Glomerular visceral epithelial cell (primary cell): ENCODE measurements at regions not wholly inside any gene's neighbourhood (a gene's known extent, or its start where the extent isn't known, plus 50 kb on each side); places are given as distances from the start of the nearest gene placed in this dataset.
A peak's percentile ranks its signal among the peaks of the same experiment; 100 is the strongest.
"Not testable (repeated sequence)": the region's sequence is repeated elsewhere in the genome, so short reads cannot be mapped to it uniquely, and the experiment has no call there.

Source experiments
- DNase-seq: peaks from one replicate; pipeline ENCODE4 v3.0.0-alpha.2; 2016; ENCODE audit errors: extremely low spot score

- DNase-seq: no peak
Observed at GRCh38 chr5:111635151-111635902, 121.7 kb downstream of the NREP start.

GRCh38 chr5:111631328-111631727 lies 119.0 kb upstream of the STARD4 start:
- DNase-seq: no peak

GRCh38 chr5:111628901-111629300 lies 116.6 kb upstream of the STARD4 start:
- DNase-seq: no peak

GRCh38 chr5:111627862-111628261 lies 115.5 kb upstream of the STARD4 start:
- DNase-seq: no peak

GRCh38 chr5:111626473-111627148 lies 114.3 kb upstream of the STARD4 start:
- DNase-seq: no peak

- DNase-seq: no peak
Observed at GRCh38 chr5:111618623-111619271, 106.4 kb upstream of the STARD4 start.

GRCh38 chr5:111615054-111615453 lies 102.7 kb upstream of the STARD4 start:
- no peak for DNase-seq

GRCh38 chr5:111612013-111612630 lies 99.8 kb upstream of the STARD4 start:
- not testable (repeated sequence) for DNase-seq

- no peak for DNase-seq
Observed at GRCh38 chr5:111606194-111606593, 93.9 kb upstream of the STARD4 start.

GRCh38 chr5:111603446-111603827 lies 91.1 kb upstream of the STARD4 start:
- peak; percentile 90 for DNase-seq

GRCh38 chr5:111602817-111603445 lies 90.6 kb upstream of the STARD4 start:
- DNase-seq: no peak

- DNase-seq: no peak
Observed at GRCh38 chr5:111598996-111599395, 86.7 kb upstream of the STARD4 start.

- no peak for DNase-seq
Observed at GRCh38 chr5:111597491-111597890, 85.2 kb upstream of the STARD4 start.

GRCh38 chr5:111596705-111597104 lies 84.4 kb upstream of the STARD4 start:
- DNase-seq: no peak

GRCh38 chr5:111595425-111595824 lies 83.1 kb upstream of the STARD4 start:
- DNase-seq: no peak

- no peak for DNase-seq
Observed at GRCh38 chr5:111589316-111589715, 77.0 kb upstream of the STARD4 start.

GRCh38 chr5:111587728-111588127 lies 75.4 kb upstream of the STARD4 start:
- no peak for DNase-seq

GRCh38 chr5:111585946-111586345 lies 73.6 kb upstream of the STARD4 start:
- no peak for DNase-seq

GRCh38 chr5:111585291-111585690 lies 73.0 kb upstream of the STARD4 start:
- DNase-seq: no peak

GRCh38 chr5:111584651-111585050 lies 72.3 kb upstream of the STARD4 start:
- peak; percentile 73 for DNase-seq

GRCh38 chr5:111583758-111584203 lies 71.4 kb upstream of the STARD4 start:
- DNase-seq: no peak
